ENCODE measurements at regions not wholly inside any gene's neighbourhood (a gene's known extent, or its start where the extent isn't known, plus 50 kb on each side); places are given as distances from the start of the nearest gene placed in this dataset.

- TF ChIP-seq, protein P1, sequence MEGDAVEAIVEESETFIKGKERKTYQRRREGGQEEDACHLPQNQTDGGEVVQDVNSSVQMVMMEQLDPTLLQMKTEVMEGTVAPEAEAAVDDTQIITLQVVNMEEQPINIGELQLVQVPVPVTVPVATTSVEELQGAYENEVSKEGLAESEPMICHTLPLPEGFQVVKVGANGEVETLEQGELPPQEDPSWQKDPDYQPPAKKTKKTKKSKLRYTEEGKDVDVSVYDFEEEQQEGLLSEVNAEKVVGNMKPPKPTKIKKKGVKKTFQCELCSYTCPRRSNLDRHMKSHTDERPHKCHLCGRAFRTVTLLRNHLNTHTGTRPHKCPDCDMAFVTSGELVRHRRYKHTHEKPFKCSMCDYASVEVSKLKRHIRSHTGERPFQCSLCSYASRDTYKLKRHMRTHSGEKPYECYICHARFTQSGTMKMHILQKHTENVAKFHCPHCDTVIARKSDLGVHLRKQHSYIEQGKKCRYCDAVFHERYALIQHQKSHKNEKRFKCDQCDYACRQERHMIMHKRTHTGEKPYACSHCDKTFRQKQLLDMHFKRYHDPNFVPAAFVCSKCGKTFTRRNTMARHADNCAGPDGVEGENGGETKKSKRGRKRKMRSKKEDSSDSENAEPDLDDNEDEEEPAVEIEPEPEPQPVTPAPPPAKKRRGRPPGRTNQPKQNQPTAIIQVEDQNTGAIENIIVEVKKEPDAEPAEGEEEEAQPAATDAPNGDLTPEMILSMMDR (IDR thresholded peaks at IDR 0.05; ENCODE audit: low read depth, low read length) = no peak
- no peak for TF ChIP-seq MYC (IDR thresholded peaks at IDR 0.05; ENCODE audit: low read depth, low read length)
- TF ChIP-seq, protein P2, sequence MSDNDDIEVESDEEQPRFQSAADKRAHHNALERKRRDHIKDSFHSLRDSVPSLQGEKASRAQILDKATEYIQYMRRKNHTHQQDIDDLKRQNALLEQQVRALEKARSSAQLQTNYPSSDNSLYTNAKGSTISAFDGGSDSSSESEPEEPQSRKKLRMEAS (IDR thresholded peaks at IDR 0.05; ENCODE audit: low read depth, low read length) = no peak
These were observed 390.5 kb upstream of the LYPLAL1 start for GRCh38 chr1:218783131-218783530.

Measured in NB4 (cell line).